GM12864 (cell line): ENCODE measurements at regions not wholly inside any gene's neighbourhood (a gene's known extent, or its start where the extent isn't known, plus 50 kb on each side); places are given as distances from the start of the nearest gene placed in this dataset.
"Not testable (repeated sequence)": the region's sequence is repeated elsewhere in the genome, so short reads cannot be mapped to it uniquely, and the experiment has no call there.

Source experiments
- DNase-seq: peaks from one replicate; pipeline ENCODE4 v3.0.0-alpha.2; 2011; ENCODE audit warnings: low read depth
- H3K4me3 ChIP-seq: 2 replicates; pipeline ENCODE4 v1.5.1; 2011; ENCODE audit warnings: mild to moderate bottlenecking, low read depth, low read length, control low read depth
- CTCF ChIP-seq: IDR thresholded peaks from 2 replicates; pipeline ENCODE4 v1.5.1; 2011; ENCODE audit warnings: low read depth, mild to moderate bottlenecking, moderate library complexity, low read length, control low read depth, inconsistent platforms; ENCODE audit errors: missing control alignments

- not testable (repeated sequence) for DNase-seq, H3K4me3 ChIP-seq
These were observed 102.9 kb upstream of the TPTE start for GRCh38 chr21:10418250-10419048.

GRCh38 chr21:10421199-10421598, 100.2 kb upstream of the TPTE start:
- DNase-seq, H3K4me3 ChIP-seq: not testable (repeated sequence)

GRCh38 chr21:10421601-10422000, 99.8 kb upstream of the TPTE start:
- H3K4me3 ChIP-seq, DNase-seq: not testable (repeated sequence)

GRCh38 chr21:10424097-10424886, 97.1 kb upstream of the TPTE start:
- H3K4me3 ChIP-seq, DNase-seq: not testable (repeated sequence)

GRCh38 chr21:10424887-10425145, 96.6 kb upstream of the TPTE start:
- H3K4me3 ChIP-seq, DNase-seq: not testable (repeated sequence)

GRCh38 chr21:10425856-10426255, 95.5 kb upstream of the TPTE start:
- no peak for TF ChIP-seq CTCF
- H3K4me3 ChIP-seq = no peak overlapping the region
- no peak for DNase-seq

- not testable (repeated sequence) for H3K4me3 ChIP-seq, DNase-seq
These were observed 94.6 kb upstream of the TPTE start for GRCh38 chr21:10426812-10427211.

GRCh38 chr21:10427277-10427676, 94.1 kb upstream of the TPTE start:
- H3K4me3 ChIP-seq, DNase-seq: not testable (repeated sequence)

- not testable (repeated sequence) for H3K4me3 ChIP-seq, DNase-seq
These were observed 92.3 kb upstream of the TPTE start for GRCh38 chr21:10428981-10429534.

GRCh38 chr21:10430005-10430404, 91.4 kb upstream of the TPTE start:
- H3K4me3 ChIP-seq = no peak overlapping the region
- DNase-seq = no peak
- no peak for TF ChIP-seq CTCF

- H3K4me3 ChIP-seq, DNase-seq: not testable (repeated sequence)
These were observed 89.4 kb upstream of the TPTE start for GRCh38 chr21:10431995-10432394.

- H3K4me3 ChIP-seq, DNase-seq: not testable (repeated sequence)
These were observed 88.9 kb upstream of the TPTE start for GRCh38 chr21:10432456-10432855.

GRCh38 chr21:10437977-10438376, 83.4 kb upstream of the TPTE start:
- DNase-seq, H3K4me3 ChIP-seq: not testable (repeated sequence)

GRCh38 chr21:10440639-10441038, 80.7 kb upstream of the TPTE start:
- H3K4me3 ChIP-seq, DNase-seq: not testable (repeated sequence)

GRCh38 chr21:10442018-10442417, 79.4 kb upstream of the TPTE start:
- not testable (repeated sequence) for DNase-seq, H3K4me3 ChIP-seq

- H3K4me3 ChIP-seq, DNase-seq: not testable (repeated sequence)
These were observed 75.7 kb upstream of the TPTE start for GRCh38 chr21:10445685-10446084.

- DNase-seq, H3K4me3 ChIP-seq: not testable (repeated sequence)
These were observed 71.9 kb upstream of the TPTE start for GRCh38 chr21:10449451-10449850.
